ENCODE measurements at regions not wholly inside any gene's neighbourhood (a gene's known extent, or its start where the extent isn't known, plus 50 kb on each side); places are given as distances from the start of the nearest gene placed in this dataset.
"Not testable (repeated sequence)": the region's sequence is repeated elsewhere in the genome, so short reads cannot be mapped to it uniquely, and the experiment has no call there.

GRCh38 chr5:119897537-119898370 is 268.4 kb downstream of the FAM170A start:
- DNase-seq: no peak

GRCh38 chr5:119899981-119900380 is 270.6 kb downstream of the FAM170A start:
- no peak for DNase-seq

- no peak for DNase-seq
Observed at GRCh38 chr5:119902593-119902992, 273.2 kb downstream of the FAM170A start.

GRCh38 chr5:119913425-119913824 is 284.1 kb downstream of the FAM170A start:
- no peak for DNase-seq

GRCh38 chr5:119919279-119919678 is 289.9 kb downstream of the FAM170A start:
- no peak for DNase-seq

GRCh38 chr5:119926301-119926700 is 296.9 kb downstream of the FAM170A start:
- no peak for DNase-seq

- DNase-seq: no peak
Observed at GRCh38 chr5:119928974-119929373, 299.6 kb downstream of the FAM170A start.

- DNase-seq: no peak
Observed at GRCh38 chr5:119930490-119930889, 301.1 kb downstream of the FAM170A start.

GRCh38 chr5:119943148-119943547 is 313.8 kb downstream of the FAM170A start:
- no peak for DNase-seq

- DNase-seq: no peak
Observed at GRCh38 chr5:119945691-119946090, 316.3 kb downstream of the FAM170A start.

- no peak for DNase-seq
Observed at GRCh38 chr5:119948162-119948561, 318.8 kb downstream of the FAM170A start.

- DNase-seq: no peak
Observed at GRCh38 chr5:119949426-119949999, 320.2 kb downstream of the FAM170A start.

GRCh38 chr5:119951330-119951934 is 322.1 kb downstream of the FAM170A start:
- no peak for DNase-seq

GRCh38 chr5:119953474-119953873 is 324.1 kb downstream of the FAM170A start:
- no peak for DNase-seq

GRCh38 chr5:119954106-119954505 is 324.7 kb downstream of the FAM170A start:
- no peak for DNase-seq

- DNase-seq: no peak
Observed at GRCh38 chr5:119961993-119962392, 332.6 kb downstream of the FAM170A start.

GRCh38 chr5:119966028-119966427 is 336.7 kb downstream of the FAM170A start:
- DNase-seq: no peak

- no peak for DNase-seq
Observed at GRCh38 chr5:119968690-119969089, 339.3 kb downstream of the FAM170A start.

- not testable (repeated sequence) for DNase-seq
Observed at GRCh38 chr5:119987077-119987476, 357.7 kb downstream of the FAM170A start.

GRCh38 chr5:119991625-119992024 is 362.3 kb downstream of the FAM170A start:
- no peak for DNase-seq

- no peak for DNase-seq
Observed at GRCh38 chr5:119996128-119996527, 366.8 kb downstream of the FAM170A start.

GRCh38 chr5:120007598-120007997 is 378.2 kb downstream of the FAM170A start:
- DNase-seq: no peak

GRCh38 chr5:120012431-120012830 is 383.1 kb downstream of the FAM170A start:
- no peak for DNase-seq

GRCh38 chr5:120014535-120014934 is 385.2 kb downstream of the FAM170A start:
- no peak for DNase-seq

All from CD4-positive, alpha-beta T cell treated with Interleukin-6 for 4 hours (primary cell).